CD4-positive, alpha-beta T cell treated with Interleukin-4 for 1 hour (primary cell): ENCODE measurements at regions not wholly inside any gene's neighbourhood (a gene's known extent, or its start where the extent isn't known, plus 50 kb on each side); places are given as distances from the start of the nearest gene placed in this dataset.

Experiments
- DNase-seq, 2 donors: peaks; one replicate each; pipeline ENCODE4 v3.0.0-alpha.2; 2020 to 2022

DNA sequence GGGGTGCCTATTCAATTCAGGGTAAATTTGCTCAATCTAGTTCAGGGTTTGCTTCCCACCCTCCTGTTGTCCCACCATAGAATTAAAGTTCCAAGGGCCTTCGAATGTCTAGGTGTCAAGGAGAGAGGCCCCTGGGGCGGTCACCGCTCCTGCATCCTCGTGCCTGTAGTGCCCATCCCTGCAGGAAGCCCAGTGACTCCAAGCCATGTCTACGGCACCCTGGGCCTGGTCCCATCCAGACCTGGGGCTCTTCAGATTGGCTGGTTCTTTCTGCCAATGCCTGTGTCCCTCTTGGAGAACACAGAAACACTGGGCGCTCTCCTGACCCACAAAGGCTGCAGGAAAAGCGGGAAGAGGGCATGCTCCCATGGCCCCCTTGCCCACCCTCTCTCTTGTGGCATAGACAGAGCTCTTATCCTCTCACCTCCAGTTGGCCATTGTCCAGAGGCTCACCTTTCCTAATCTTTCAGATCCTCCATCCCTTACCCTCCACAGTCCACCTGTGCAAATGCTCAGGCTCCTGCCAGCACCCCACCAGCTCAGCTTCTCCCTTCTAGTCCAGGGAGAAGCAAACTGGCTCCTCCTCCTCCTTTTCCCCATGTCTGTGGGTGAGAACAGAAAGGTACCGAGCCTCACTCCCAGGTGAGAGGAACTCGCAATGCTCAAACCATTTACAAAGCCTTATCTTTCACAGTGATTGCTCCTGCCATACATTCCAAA, 253.0 kb upstream of the IRX2 start:
- no peak for DNase-seq

DNA sequence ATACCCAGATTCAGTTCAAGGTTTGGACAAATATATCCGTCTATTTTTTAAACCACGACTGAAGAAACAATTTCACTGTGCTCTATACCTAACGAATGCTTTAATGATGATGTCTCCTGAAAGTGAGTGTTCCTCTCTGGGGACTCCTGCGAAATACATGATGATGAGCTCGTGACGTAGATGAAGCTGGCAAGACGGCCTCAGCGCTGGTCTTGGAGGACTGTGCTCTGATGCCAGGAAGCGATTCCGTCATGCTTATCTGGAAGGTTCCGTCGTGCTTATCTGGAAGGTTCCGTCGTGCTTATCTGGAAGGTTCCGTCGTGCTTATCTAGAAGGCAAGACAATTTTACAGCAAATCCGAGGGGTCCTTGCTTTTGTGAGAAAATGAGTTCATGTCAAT, 250.8 kb upstream of the IRX2 start:
- no peak for DNase-seq

GRCh38 chr5:3000631-3001030, 249.2 kb upstream of the IRX2 start:
- DNase-seq: no peak

GRCh38 chr5:2999926-3000325, 248.4 kb upstream of the IRX2 start:
- DNase-seq: no peak

DNA sequence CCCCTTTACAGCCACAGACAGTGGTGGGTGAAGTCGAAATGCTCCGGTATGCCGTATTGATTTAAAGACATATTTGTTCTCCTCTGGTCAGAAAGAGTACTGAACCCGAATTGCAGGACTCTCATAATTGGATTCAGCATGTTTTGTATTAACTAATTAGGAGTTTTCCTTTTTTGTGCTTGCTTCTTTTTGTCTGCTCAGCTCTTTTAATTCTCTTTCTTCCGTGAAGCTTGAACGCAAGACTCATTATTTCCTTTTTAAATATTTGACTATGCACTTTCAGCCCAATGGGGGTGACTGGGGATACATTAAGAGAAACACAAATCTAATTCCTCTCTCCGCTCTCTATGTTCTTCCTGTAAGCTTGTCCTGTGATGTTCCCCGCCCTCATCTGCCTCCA, 246.6 kb upstream of the IRX2 start:
- DNase-seq: no peak

DNA sequence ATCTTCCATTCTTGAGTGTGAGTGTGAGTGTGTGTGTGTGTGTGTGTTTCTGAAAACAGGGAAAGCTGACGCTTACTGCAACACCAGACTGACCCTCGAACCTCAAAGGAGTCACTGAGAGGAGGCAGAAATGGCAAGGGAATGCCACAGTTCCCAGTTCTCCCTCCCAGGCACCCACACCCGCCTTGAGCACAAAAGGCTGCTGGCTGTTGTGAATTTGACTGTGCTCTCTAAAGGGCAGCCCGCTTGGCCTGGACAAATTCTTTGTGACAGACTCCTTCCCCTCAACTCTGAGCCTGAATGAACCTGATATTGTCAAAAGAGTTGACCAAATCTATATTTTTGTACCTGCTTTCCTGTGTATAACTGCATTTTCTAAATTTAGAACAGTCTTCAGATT, 245.7 kb upstream of the IRX2 start:
- DNase-seq: no peak

DNA sequence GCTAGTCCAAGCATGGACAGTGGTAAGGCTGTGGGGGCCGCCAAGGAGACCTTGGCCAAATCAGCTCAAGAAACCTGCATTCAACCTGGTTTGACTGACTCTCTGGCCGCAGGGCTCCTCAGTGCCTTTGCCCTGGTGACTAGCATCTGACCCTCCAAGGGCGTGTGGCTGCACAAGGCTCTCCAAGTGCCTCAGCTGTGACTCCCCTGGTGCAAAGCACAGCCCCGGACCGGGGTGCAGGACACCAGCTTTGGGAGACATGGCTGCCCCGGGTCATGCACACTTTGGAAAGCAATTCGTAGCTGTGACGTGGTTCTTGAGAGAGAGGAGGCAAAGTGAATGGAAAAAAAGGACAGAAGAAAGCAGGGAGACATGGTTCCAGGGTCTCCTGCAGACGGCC, 245.2 kb upstream of the IRX2 start:
- DNase-seq: no peak

- DNase-seq: no peak
Observed at GRCh38 chr5:2996248-2996647, 244.8 kb upstream of the IRX2 start.

GRCh38 chr5:2995667-2996066, 244.2 kb upstream of the IRX2 start:
- DNase-seq: no peak

DNA sequence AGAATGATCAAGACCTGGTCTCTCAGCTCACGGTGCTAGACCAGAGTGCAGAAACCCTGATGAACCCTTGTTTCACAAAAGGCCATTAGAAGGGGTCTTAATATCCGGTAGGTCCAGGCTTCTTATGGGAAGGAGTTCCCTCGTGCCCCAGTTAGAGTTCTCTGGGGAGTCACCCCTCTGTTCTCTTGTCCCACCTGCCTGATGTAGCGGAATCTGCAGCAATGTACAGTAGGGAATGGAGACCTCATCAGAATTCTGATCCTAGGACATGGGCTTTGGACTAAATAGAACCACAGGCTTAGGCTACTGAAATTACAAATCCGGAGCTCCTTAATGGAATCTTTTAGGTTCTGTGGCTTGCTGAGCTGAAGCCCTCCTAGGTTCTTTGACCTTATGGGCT, 243.6 kb upstream of the IRX2 start:
- no peak for DNase-seq

DNA sequence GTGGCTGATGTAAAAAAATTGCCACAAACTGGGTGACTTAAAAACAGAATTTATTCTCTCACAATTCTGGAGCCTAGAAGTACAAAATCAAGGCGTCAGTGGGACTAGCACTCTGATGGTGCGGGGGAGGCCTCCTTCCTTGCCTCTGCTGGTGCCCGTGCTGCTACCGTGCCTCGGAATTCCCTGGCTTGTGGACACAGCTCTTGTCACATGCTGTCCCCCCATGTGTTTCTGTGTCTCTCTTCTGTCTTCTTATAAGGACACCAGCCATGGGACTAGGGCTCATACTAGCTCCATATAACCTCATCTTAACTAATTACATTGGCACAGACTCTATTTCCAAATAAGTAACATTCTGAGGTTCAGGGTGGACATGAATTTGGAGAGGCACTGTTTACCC, 242.3 kb upstream of the IRX2 start:
- no peak for DNase-seq

- no peak for DNase-seq
Observed at GRCh38 chr5:2993301-2993700, 241.8 kb upstream of the IRX2 start.

DNA sequence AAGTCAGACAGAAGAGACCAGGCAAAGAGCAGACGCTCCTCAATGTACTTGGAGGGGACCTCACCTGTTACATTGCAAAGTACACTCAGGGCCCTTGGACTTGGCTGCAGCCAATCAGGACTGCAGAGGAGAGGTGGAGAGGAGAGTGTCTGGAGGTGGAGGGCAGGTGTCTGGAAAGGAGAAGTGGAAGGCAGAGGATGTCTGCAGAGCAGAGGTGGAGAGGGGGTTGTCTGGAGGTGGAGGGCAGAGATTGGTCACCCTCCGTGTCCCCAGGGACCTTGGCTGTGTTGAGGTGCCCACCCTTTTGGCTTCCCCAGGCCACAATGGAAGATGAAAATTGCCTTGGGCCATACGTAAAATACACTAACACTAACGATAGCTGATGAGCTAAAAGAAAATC, 241.3 kb upstream of the IRX2 start:
- DNase-seq: no peak

DNA sequence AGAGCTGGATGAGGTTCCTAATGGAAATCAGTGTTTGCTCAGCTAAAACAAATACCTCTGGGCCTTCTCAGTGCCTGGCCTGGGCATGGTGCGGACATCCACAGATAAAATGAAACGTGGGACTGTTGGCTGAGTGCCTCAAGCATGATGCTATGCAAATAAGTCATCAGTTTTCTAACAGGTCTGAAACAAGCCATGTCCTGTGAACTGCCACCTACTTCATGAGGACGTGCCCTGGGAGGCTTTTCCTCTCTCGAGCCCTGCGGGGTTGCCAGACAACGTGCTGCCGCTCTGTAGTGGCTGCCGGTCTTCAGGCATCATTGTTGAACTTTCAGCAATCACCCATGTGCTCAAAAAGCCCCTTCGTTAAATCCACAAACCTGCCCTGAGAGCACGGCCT, 240.4 kb upstream of the IRX2 start:
- no peak for DNase-seq

DNA sequence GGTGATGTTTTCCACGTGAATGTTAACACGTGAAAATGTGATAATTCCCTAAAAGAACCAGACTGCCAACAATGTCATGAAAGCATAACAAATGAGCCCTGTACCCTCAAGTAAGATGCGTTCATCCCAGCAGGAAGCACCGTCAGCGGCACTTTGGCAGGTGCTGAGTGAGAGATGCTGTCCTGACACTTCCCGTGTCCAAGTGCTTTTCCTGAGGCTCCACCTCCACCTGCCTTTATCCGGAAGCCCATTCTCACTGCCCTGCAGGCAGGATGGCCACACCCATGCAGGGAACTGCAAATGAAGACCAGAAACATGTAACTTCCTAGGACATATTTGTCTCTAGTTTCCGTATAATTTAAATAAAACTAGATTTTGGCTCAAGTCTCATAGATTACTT, 238.0 kb upstream of the IRX2 start:
- no peak for DNase-seq

GRCh38 chr5:2986301-2986700, 234.8 kb upstream of the IRX2 start:
- no peak for DNase-seq

DNA sequence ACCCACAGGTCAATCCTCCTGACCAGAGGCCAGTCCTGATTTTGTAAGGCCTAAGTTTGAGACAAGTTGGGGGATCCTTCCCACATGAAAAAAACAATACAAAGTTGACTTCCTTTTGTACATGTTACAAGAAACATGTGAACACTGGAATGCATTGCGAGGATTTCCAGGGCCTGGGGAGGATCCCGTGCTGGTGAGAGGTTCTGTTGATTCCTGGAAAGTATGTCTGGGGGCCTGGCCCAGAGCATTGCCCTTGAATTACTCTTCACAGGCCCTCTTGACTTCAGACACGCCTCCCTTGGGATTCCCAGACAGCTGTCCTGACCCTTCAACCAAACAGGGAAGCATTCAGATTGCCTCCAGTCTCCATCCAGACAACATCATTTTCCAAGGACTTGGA, 234.2 kb upstream of the IRX2 start:
- DNase-seq: no peak

- DNase-seq: no peak
Observed at GRCh38 chr5:2983583-2984300, 232.3 kb upstream of the IRX2 start.

DNA sequence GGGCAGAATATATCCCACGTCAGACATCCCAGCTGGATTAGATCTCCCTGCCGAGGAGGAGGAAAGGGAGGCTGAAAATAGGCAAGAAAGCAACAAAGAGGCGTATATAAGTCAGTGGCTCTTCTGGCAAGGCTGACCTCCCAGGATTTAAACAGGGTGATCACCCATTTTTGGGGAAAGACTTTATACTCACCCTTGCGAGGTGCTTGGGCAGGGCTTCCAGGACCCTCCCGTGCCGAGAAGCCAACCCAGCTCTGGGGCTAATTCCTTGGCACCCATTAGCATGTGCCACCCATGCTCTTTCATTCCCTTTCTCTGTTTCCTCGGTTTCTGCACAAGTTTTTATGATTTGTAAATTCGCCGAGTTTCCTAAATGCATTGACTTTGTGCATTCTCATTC, 230.2 kb upstream of the IRX2 start:
- DNase-seq: no peak

GRCh38 chr5:2981035-2981434, 229.6 kb upstream of the IRX2 start:
- DNase-seq: no peak

- DNase-seq: no peak
Observed at GRCh38 chr5:2960294-2960693, 208.8 kb upstream of the IRX2 start.

DNA sequence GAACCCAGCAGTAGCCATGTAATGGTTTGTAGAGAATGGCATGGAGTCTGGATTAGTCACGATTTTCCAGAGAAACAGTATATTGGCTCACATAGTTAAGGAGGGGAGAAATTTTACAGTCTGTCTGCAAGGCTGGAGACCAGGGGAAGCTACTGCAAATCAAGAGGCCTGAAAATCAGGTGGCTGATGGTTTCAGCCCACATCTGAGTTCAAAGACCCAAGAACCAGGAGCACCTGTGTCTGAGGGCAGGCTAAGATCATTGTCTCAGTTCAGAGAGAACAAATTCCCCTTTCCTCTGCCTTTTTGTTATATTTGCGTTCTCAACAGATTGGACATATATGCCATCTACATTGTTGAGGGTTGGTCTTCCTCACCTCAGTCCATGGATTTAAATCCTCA, 207.5 kb upstream of the IRX2 start:
- DNase-seq: no peak

GRCh38 chr5:2948875-2949274, 197.4 kb upstream of the IRX2 start:
- no peak for DNase-seq

DNA sequence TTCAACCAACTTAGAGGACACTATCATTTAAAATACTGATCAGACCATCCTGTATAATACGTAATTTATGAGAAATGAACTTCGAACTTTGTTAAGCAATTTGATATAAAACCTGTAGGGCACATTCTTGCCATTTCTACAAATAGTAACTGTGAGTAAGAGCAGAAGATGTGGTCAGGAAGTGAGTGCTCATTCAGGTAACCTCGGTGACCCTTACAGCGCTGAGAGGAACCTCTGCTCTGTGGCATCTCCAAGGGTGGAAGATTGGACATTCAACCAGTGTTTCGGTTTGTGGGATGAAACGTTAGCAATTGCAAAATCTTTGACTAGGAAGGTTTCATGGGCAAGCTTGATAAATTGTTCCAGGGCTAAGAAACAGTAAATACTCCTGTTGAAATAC, 194.8 kb upstream of the IRX2 start:
- no peak for DNase-seq

- DNase-seq: no peak
Observed at GRCh38 chr5:2936413-2936812, 184.9 kb upstream of the IRX2 start.
